ENCODE measurements at regions not wholly inside any gene's neighbourhood (a gene's known extent, or its start where the extent isn't known, plus 50 kb on each side); places are given as distances from the start of the nearest gene placed in this dataset.

DNA sequence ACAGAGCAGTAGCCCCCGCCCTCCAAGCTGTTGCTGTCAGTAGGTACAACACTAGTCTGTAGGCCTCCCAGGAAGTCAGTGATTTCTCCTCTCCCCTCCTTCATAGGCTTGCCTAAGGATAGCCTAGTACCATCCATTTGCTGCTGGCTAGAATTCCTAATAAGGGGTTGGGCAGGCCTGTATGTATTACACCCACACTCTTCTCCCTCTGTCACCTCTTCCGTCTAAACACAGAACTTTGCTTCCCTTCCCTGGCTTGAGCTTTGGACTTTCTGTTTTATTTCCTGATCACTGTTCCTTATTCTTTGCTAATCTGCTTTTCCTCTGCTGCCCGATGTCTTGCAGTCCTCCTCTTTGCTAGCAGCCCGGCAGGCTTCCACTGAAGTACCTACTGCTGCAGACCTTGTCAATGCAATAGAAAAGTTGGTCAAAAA, 93.4 kb upstream of the UMPS start (continued):
- TF ChIP-seq KDM5A (IDR thresholded peaks at IDR 0.05; ENCODE audit: borderline replicate concordance, low read length) (no peak), HNF4A (CRISPR knock-in tag; IDR thresholded peaks at IDR 0.05) (peak; percentile 44; the same call in 1 of the 2 replicates), SNAI1 (CRISPR knock-in tag; IDR thresholded peaks at IDR 0.05; ENCODE audit: borderline replicate concordance) (no peak), ZKSCAN5 (CRISPR knock-in tag; IDR thresholded peaks at IDR 0.05) (peak; percentile 79; the same call in 1 of the 2 replicates), ZKSCAN8 (CRISPR knock-in tag; IDR thresholded peaks at IDR 0.05; ENCODE audit: borderline replicate concordance) (no peak), ELF3 (CRISPR knock-in tag; IDR thresholded peaks at IDR 0.05) (peak; percentile 73), ZNF513 (CRISPR knock-in tag; conservative IDR thresholded peaks at IDR 0.05) (no peak), TEAD3 (CRISPR knock-in tag; optimal IDR thresholded peaks at IDR 0.05; ENCODE audit: borderline replicate concordance) (peak; percentile 49), MIXL1 (CRISPR knock-in tag; IDR thresholded peaks at IDR 0.05) (0 out of 2 replicates have a peak, but pooled peaks have one; percentile 16), ZNF441 (CRISPR knock-in tag; IDR thresholded peaks at IDR 0.05; ENCODE audit: borderline replicate concordance) (no peak), ZUFSP (CRISPR knock-in tag; IDR thresholded peaks at IDR 0.05; ENCODE audit: borderline replicate concordance) (no peak), FOXA3 (CRISPR knock-in tag; IDR thresholded peaks at IDR 0.05) (no peak), ZBTB21 (CRISPR knock-in tag; IDR thresholded peaks at IDR 0.05) (no peak), GABPA (IDR thresholded peaks at IDR 0.05; ENCODE audit: low read depth, low read length) (no peak), GABPA (CRISPR knock-in tag; IDR thresholded peaks at IDR 0.05; ENCODE audit: low read depth) (no peak), RFXANK (CRISPR knock-in tag; IDR thresholded peaks at IDR 0.05) (no peak), ZFY (CRISPR knock-in tag; IDR thresholded peaks at IDR 0.05) (peak; percentile 46), SMC3 (IDR thresholded peaks at IDR 0.05; ENCODE audit: low read length) (no peak), ZNF234 (CRISPR knock-in tag; conservative IDR thresholded peaks at IDR 0.05) (no peak), DR1 (CRISPR knock-in tag; IDR thresholded peaks at IDR 0.05) (no peak), SOX13 (IDR thresholded peaks at IDR 0.05) (no peak), SOX13 (CRISPR knock-in tag; conservative IDR thresholded peaks at IDR 0.05 in 1 of 2, IDR thresholded peaks at IDR 0.05 in 1 of 2) (0 out of 4 replicates have a peak, but pooled peaks of 1 of the 2 experiments have one; percentile 1)
- TF ChIP-seq, protein P1, sequence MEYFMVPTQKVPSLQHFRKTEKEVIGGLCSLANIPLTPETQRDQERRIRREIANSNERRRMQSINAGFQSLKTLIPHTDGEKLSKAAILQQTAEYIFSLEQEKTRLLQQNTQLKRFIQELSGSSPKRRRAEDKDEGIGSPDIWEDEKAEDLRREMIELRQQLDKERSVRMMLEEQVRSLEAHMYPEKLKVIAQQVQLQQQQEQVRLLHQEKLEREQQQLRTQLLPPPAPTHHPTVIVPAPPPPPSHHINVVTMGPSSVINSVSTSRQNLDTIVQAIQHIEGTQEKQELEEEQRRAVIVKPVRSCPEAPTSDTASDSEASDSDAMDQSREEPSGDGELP (IDR thresholded peaks at IDR 0.05; ENCODE audit: borderline replicate concordance, low read depth): no peak
- TF ChIP-seq, protein P2, sequence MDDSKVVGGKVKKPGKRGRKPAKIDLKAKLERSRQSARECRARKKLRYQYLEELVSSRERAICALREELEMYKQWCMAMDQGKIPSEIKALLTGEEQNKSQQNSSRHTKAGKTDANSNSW (CRISPR knock-in tag; IDR thresholded peaks at IDR 0.05; ENCODE audit: borderline replicate concordance): no peak
- TF ChIP-seq, protein P3, sequence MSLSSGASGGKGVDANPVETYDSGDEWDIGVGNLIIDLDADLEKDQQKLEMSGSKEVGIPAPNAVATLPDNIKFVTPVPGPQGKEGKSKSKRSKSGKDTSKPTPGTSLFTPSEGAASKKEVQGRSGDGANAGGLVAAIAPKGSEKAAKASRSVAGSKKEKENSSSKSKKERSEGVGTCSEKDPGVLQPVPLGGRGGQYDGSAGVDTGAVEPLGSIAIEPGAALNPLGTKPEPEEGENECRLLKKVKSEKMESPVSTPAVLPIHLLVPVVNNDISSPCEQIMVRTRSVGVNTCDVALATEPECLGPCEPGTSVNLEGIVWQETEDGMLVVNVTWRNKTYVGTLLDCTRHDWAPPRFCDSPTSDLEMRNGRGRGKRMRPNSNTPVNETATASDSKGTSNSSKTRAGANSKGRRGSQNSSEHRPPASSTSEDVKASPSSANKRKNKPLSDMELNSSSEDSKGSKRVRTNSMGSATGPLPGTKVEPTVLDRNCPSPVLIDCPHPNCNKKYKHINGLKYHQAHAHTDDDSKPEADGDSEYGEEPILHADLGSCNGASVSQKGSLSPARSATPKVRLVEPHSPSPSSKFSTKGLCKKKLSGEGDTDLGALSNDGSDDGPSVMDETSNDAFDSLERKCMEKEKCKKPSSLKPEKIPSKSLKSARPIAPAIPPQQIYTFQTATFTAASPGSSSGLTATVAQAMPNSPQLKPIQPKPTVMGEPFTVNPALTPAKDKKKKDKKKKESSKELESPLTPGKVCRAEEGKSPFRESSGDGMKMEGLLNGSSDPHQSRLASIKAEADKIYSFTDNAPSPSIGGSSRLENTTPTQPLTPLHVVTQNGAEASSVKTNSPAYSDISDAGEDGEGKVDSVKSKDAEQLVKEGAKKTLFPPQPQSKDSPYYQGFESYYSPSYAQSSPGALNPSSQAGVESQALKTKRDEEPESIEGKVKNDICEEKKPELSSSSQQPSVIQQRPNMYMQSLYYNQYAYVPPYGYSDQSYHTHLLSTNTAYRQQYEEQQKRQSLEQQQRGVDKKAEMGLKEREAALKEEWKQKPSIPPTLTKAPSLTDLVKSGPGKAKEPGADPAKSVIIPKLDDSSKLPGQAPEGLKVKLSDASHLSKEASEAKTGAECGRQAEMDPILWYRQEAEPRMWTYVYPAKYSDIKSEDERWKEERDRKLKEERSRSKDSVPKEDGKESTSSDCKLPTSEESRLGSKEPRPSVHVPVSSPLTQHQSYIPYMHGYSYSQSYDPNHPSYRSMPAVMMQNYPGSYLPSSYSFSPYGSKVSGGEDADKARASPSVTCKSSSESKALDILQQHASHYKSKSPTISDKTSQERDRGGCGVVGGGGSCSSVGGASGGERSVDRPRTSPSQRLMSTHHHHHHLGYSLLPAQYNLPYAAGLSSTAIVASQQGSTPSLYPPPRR (CRISPR knock-in tag; IDR thresholded peaks at IDR 0.05; ENCODE audit: borderline replicate concordance): no peak

All from HepG2 (cell line).